ENCODE measurements at regions not wholly inside any gene's neighbourhood (a gene's known extent, or its start where the extent isn't known, plus 50 kb on each side); places are given as distances from the start of the nearest gene placed in this dataset.

- TF ChIP-seq CTCF (IDR thresholded peaks at IDR 0.05): no peak
- Histone ChIP-seq H3K9ac (no peak overlapping the region), H3K4me2 (ENCODE audit: low read length) (no peak overlapping the region), H3K36me3 (ENCODE audit: control insufficient read depth, insufficient read depth, low read length) (no peaks in the 10 kb centered on the region), H3K27me3 (ENCODE audit: control insufficient read depth, insufficient read depth, low read length) (no peaks in the 10 kb centered on the region), H3K27ac (no peak overlapping the region), H3K4me1 (peaks cover 9% of the 10 kb centered on the region), H3K79me2 (no peaks in the 10 kb centered on the region), H3K9me3 (ENCODE audit: control insufficient read depth, low read length) (no peaks in the 10 kb centered on the region), H2AFZ (no peak overlapping the region), H3K4me3 (ENCODE audit: low read depth, low read length) (no peak overlapping the region)
Observed at GRCh38 chr14:23899788-23900187, 53.8 kb upstream of the DHRS4 start.

DNA sequence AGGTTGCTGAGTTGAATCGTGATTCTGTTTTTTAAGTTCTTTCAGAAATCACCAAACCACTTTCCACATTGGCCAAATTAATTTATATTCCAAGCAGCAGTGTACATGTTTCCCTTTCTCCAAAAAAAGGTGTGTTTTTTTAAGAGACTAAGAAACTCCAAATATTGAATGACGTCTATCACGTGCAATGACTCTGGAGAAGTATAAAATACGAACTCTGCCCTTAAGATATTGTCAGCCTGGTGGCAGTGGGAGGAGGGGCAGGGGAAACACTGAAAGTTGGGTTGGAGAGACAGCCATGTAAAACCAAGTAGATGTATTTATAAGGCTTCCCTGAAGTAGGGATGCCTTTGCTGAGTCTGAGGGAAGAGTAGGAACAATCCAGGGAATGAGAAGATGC, 50.1 kb upstream of the DHRS4 start:
- H3K9me3 ChIP-seq (ENCODE audit: control insufficient read depth, low read length): no peaks in the 10 kb centered on the region
- H3K27ac ChIP-seq: no peak overlapping the region
- no peak for TF ChIP-seq CTCF (IDR thresholded peaks at IDR 0.05)
- H3K27me3 ChIP-seq (ENCODE audit: control insufficient read depth, insufficient read depth, low read length): no peaks in the 10 kb centered on the region
- H2AFZ ChIP-seq: no peak overlapping the region
- H3K9ac ChIP-seq: no peak overlapping the region
- no peak overlapping the region for H3K4me2 ChIP-seq (ENCODE audit: low read length)
- no peaks in the 10 kb centered on the region for H3K4me1 ChIP-seq
- H3K36me3 ChIP-seq (ENCODE audit: control insufficient read depth, insufficient read depth, low read length): no peaks in the 10 kb centered on the region
- H3K4me3 ChIP-seq (ENCODE audit: low read depth, low read length): no peak overlapping the region
- H3K79me2 ChIP-seq: no peaks in the 10 kb centered on the region
